NCI-H524 (cell line): ENCODE measurements at regions not wholly inside any gene's neighbourhood (a gene's known extent, or its start where the extent isn't known, plus 50 kb on each side); places are given as distances from the start of the nearest gene placed in this dataset.

Experiments
- DNase-seq, 2 experiments: peaks; one replicate each; lab custom pipeline; 2025; lab: John Stamatoyannopoulos, UW

DNA sequence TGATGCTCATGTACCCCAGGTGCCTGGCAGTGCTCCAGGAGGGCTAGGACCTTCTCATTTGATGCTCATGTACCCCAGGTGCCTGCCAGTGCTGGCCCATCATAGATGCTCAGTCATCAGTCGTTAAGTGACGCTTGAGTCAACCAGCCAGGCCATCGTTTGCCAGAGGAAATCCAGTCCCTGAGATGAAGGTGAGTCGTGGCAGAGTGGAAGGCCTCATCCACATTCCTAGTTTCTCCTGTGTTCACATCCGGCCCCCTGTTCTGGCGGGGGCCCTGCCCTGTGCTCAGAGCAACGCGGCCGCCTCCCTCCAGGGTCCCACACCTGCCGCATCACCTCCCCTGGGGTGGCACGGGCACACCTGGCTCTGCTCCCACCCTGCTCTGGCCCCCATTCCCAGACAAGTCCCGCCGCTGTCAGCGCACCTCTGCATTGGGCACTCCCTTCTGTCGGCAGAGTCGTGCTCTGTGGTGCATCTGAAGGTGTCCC, 279.9 kb downstream of the BRD1 start:
- no peak for DNase-seq

DNA sequence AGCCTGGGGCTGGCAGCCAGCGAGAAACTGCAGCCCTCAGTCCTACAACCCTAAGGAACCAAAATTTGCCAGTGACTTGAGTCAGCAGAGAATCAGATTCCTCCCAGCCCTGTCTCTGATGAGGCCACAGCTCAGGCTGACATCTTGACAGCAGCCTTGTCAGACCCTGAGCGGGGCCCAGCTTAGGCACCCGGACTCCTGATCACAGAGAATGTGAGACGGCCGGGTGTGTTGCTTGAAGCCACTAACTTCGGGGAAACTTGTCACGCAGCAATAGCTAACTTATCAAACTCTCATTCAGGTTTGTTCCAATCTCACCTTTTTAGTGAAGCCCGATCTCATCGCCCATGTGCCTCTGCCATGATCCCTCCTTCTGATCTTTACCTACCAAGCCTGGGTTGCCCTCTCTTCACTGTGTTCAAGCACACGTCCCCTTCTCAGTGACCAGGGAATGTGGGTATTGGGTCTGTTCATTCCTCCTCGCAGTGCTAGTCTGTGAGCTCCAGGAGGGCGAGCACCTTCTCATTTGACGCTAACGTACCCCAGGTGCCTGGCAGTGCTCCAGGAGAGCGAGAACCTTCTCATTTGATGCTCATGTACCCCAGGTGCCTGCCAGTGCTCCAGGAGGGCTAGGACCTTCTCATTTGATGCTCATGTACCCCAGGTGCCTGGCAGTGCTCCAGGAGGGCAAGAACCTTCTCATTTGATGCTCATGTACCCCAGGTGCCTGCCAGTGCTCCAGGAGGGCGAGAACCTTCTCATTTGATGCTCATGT, 280.7 kb downstream of the BRD1 start:
- no peak for DNase-seq

DNA sequence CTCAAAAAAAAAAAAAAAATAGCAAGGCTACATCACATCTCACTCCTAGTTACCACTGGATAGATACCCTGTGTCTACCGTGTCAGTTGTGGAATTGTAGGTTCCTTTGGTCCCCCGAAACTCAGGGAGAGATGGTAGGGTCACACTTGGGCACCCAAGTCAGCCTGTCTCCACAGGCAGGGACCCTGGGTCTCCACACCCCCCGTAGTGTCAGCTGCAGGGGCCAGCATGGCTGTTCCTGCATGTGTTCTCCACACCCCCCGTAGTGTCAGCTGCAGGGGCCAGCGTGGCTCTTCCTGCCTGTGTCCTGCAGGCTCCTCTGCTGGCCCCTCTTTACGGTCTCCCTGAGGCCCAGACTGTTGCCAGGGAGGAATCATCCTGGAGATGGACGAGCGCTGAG, 282.1 kb downstream of the BRD1 start:
- no peak for DNase-seq

DNA sequence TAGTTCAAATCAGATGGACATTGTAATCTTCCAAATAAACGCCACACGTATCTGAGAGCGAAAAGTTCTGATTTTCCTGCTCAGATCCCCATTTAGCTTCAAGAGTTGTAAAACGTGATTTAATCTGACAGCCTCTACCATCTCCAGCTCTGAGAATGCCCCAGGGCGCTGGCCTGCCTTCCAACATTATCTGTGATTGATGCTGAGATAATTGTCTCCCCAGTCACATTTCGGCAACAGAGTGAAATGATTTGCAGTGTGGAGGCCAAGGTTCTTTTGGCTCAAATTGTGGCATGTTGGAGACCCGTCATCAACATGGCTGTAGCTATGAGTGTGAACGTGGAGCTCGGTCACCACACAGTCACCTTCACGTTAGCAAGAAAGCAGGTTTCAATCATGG, 283.4 kb downstream of the BRD1 start:
- no peak for DNase-seq

DNA sequence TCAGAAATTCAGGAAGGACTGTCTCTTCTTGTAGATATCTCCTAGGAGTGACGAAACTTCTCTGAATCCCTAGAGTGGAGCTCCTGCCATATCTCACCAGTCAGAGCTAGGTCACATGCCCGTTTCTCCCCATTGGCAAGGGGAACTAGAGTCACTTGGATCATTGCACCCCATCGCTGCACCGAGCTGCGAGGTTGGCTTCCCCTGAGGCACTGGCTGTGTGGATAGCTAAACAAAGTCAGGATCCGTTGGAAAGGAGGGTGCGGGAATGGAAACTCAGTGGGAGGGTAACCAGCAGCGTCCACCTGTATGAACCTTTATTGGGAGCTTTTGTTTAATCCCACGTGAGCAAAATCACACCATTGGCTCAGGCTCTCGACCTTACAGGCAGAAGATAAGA, 283.8 kb downstream of the BRD1 start:
- DNase-seq = no peak

DNA sequence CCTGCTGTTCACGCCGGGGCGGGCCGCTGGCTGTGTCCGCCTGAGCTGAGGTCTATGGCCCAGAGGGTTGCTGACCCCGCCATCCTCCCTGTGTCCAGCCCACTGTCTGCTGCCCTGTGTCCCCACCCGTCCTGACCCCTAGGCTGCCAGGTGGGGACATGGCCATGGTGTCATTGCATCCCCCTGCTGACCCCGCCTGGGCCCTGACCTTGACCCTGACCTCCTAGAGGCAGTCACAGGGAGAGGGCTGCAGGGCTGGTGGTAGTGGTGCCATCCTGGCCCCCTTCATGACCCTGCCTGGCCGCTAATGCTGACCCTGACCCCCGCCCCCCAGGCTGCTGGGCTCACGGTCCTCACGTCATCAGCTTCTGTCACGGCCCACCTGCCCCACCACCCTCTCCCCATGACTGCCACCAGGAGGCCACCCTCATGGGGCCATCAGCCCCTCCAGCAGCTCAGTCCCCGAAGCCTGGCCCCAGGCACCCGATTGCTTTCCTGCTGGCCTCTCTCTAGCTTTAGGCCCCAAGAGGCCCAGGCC, 285.9 kb downstream of the BRD1 start:
- DNase-seq = no peak

DNA sequence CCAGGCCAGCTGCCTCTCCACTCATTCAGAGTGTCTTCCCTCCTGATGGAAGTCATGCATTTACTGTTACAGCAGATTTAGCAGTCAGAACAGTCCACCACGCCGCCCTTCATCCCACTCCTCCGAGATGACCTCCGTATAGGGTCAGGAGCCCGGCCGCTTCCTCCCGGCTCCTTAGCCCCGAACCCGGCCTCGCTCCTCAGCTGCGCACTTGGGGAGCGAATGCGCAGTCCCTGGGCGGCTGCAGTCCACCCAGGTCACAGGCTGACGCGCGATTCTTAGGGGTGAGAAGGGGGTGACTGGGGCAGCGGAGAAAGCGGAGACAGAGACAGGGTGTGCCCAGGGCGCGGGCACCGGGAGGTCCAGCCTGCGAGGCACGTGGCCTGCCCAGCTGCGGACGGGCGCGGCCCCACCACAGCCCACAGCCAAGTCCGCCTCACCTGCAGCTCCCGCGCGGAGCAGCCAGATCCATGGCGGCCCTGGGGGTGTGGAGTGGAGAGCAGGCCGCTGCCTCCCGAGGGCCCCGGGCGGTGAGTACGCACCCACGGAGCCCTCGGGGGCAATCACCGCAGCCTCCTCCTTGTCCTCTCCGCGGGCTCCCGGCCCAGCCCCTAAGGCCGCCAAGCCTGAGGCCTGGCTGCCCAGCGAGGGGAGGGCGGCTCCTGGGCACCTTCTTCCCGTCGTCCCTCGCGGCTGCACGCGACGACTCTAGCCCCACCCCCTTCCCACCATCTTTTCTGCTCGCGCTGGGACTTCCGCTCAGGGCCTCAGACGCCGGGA, 286.6 kb downstream of the BRD1 start:
- DNase-seq = no peak

- no peak for DNase-seq
These were observed 287.4 kb downstream of the BRD1 start for GRCh38 chr22:49540084-49540912.

DNA sequence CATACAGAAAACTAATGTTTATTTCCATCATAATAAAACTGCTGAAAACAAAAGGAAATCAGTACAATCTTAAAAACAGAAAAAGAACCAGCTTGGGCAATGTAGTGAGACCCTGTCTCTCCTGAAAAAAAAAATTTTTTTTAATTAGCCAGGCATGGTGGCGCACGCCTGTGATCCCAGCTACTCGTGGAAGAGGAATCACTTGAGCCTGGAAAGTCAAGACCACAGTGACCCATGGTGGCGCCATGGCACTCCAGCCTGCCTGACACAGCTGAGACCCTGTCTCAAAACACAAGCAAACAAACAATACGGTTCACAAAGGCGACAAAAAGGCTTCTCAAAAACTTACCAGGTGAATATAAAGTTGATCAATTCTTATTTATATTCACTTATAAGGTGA, 289.7 kb downstream of the BRD1 start:
- no peak for DNase-seq

- no peak for DNase-seq
These were observed 291.0 kb downstream of the BRD1 start for GRCh38 chr22:49536571-49537131.

DNA sequence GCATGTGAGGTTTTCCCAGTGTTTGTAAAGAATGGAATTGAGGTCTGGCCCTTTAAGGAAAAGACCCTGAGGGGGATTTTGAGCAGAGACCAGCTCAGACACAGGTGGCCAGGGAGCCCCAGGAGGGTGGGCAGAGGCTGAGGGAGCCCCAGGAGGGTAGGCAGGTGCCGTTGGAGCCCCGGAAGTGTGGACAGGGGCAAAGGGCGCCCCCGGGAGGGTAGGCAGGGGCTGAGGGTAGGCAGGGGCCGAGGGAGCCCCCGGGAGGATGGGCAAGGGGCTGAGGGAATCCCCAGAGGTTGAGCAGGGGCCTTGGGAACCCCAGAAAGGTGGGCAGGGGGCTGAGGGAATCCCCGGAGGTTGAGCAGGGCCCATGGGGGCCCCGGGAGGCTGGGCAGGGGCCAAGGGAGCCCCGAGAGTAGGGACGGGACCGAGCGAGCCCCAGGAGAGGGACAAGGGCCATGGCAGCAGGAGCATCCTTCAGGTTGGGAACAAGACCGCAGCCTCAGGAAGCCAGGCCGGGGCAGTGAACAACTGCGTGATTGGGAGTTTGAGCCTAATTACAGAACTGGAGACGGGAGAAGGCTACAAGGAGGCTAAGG, 292.0 kb downstream of the BRD1 start:
- no peak for DNase-seq

DNA sequence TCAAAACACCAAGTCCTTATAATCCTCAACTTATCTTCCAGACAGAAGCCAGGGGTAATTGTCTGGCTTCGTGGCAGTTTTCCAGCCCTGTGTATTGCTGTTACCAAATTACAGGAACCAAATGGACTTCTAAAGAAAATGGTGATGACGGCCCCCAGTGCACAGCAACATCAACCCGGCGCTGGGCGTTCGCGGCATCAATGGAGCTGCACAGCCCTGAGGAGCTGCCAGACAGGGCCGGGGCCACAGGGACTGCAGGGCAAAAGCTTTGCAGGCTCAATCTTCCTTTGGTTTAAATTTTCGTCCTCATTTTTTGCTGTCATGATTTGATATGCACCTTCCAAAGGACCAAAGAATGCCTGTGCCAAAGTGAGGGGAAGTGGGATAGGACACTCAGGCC, 292.5 kb downstream of the BRD1 start:
- DNase-seq = no peak

DNA sequence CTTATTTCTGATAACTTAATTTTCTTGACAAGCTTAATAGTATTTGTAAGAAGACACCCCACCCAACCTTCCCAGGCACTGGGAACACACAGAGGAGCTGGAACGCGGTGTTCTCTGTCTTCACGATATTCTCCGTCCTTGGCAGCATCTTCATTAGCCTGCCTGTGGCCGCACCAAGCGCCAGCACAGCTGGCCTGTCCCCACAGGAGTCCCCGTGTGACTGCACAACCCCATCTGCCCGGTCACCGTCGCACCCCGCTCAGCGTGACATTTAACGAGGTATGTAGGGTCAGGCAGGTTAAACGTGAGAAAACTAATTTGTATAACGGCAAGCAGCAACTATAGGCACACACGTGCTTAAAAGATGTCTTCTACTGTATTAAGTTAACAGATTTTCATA, 293.3 kb downstream of the BRD1 start:
- DNase-seq = peak; percentile 52 to 83

GRCh38 chr22:49533886-49534285, 293.8 kb downstream of the BRD1 start:
- peak in 1 of 2 experiments; percentile 42 for DNase-seq

GRCh38 chr22:49532869-49533802, 294.5 kb downstream of the BRD1 start:
- DNase-seq = peak; percentile 72 to 80

DNA sequence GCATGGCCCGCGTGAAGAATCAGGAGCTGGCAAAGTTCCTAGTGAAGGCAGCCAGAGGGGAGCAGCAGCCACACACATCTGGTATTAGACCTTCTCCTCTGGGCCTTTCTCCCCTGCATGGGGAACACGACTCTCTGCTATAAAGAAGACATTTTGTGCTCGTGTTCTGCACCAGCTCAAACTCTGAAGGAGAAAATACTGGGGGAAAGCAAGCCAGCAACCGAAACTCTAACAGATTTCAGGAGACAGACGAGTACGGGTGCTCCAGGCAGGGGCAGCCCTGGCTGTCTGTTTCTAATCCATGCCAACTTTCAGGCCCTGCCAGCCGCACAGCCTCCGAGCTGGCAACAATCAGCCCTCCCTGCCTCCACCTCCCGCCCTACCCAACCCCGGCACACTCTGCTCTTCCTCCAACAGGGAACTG, 296.3 kb downstream of the BRD1 start:
- no peak for DNase-seq

GRCh38 chr22:49530671-49531367, 296.9 kb downstream of the BRD1 start:
- no peak for DNase-seq

DNA sequence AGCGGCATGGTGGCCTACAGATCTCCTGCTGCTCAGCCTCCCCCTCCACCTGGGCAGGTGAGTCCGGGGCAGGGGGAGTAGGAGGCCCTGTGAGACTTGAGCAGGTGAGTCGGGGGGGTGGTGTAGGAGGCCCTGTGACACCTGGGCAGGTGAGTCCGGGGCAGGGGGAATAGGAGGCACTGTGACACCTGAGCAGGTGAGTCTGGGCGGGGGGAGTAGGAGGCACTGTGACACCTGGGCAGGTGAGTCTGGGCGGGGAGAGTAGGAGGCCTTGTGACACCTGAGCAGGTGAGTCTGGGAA, 299.3 kb downstream of the BRD1 start:
- no peak for DNase-seq

- DNase-seq = no peak
These were observed 299.9 kb downstream of the BRD1 start for GRCh38 chr22:49527611-49528419.
